IMR-90 (cell line): ENCODE measurements at regions not wholly inside any gene's neighbourhood (a gene's known extent, or its start where the extent isn't known, plus 50 kb on each side); places are given as distances from the start of the nearest gene placed in this dataset.

Source experiments
- ATAC-seq: fragments of 200-7000 bp; cut with Tn5 transposase; 2 replicates; pipeline ENCODE4 v1.9.1; 2020; ENCODE audit warnings: low read depth, mild to moderate bottlenecking, moderate library complexity
- BruUV-seq: library from RNA; stranded (reverse); fragments of 400-500 nt; replicated peaks from 2 replicates; lab custom pipeline; 2021; lab: Mats Ljungman, UMichigan
- CTCF ChIA-PET: fragments of 300-600 bp; formaldehyde crosslinking; extraction: SDS; loops from one replicate; lab custom pipeline; 2021; ENCODE audit warnings: antibody characterized with exemption; lab: Yijun Ruan, JAX
- POLR2A ChIA-PET: fragments of 300-600 bp; sonication (Branson Sonifier 250); formaldehyde crosslinking; loops from one replicate; lab custom pipeline; 2022; ENCODE audit warnings: antibody characterized with exemption; ENCODE audit not compliant: unreplicated experiment; lab: Charles Lee
- DNase-seq: peaks from one replicate; pipeline ENCODE4 v3.0.0; 2013
- H2AFZ ChIP-seq: replicated peaks from 2 replicates; pipeline ENCODE3; 2013; ENCODE audit warnings: low read length, mild to moderate bottlenecking; ENCODE audit not compliant: poor library complexity
- H2AK5ac ChIP-seq: 2 replicates; pipeline ENCODE4 v1.6.1; 2013; ENCODE audit warnings: low read depth, low read length, inconsistent platforms
- H2AK9ac ChIP-seq: replicated peaks from 2 replicates; pipeline ENCODE3; 2013; ENCODE audit warnings: mild to moderate bottlenecking, low read depth, low read length, moderate library complexity; ENCODE audit not compliant: poor library complexity
- H2BK120ac ChIP-seq: 2 replicates; pipeline ENCODE4 v1.6.1; 2013; ENCODE audit warnings: low read depth, low read length, inconsistent platforms
- H2BK15ac ChIP-seq: 3 replicates; pipeline ENCODE4 v1.6.1; 2013; ENCODE audit warnings: low read depth, low read length, inconsistent platforms
- H2BK20ac ChIP-seq: 2 replicates; pipeline ENCODE4 v1.6.1; 2013; ENCODE audit warnings: low read depth, mild to moderate bottlenecking, inconsistent platforms, low read length, moderate library complexity
- H2BK5ac ChIP-seq: 2 replicates; pipeline ENCODE4 v1.6.1; 2013; ENCODE audit warnings: mild to moderate bottlenecking, low read depth, low read length, inconsistent platforms; ENCODE audit not compliant: poor library complexity, severe bottlenecking
- H3K14ac ChIP-seq: replicated peaks from 2 replicates; pipeline ENCODE4 v1.6.1; 2013; ENCODE audit warnings: low read depth, low read length, inconsistent platforms
- H3K18ac ChIP-seq: 2 replicates; pipeline ENCODE4 v1.6.1; 2013; ENCODE audit warnings: low read depth, low read length, control low read depth
- H3K23ac ChIP-seq: 2 replicates; pipeline ENCODE4 v1.6.1; 2013; ENCODE audit warnings: low read depth, low read length, inconsistent platforms
- H3K27ac ChIP-seq: 2 replicates; pipeline ENCODE4 v1.5.1; 2013; ENCODE audit warnings: mild to moderate bottlenecking, control low read depth, low read length; ENCODE audit not compliant: insufficient read depth
- H3K27me3 ChIP-seq: 2 replicates; pipeline ENCODE4 v1.6.1; 2013; ENCODE audit warnings: low read length; ENCODE audit not compliant: control insufficient read depth, insufficient read depth
- H3K36me3 ChIP-seq: 2 replicates; pipeline ENCODE4 v1.6.1; 2013; ENCODE audit warnings: low read length, mixed read lengths; ENCODE audit not compliant: control insufficient read depth, insufficient read depth
- H3K4ac ChIP-seq: 2 replicates; pipeline ENCODE4 v1.6.1; 2013; ENCODE audit warnings: low read depth, low read length, inconsistent platforms
- H3K4me1 ChIP-seq: 2 replicates; pipeline ENCODE4 v1.6.1; 2013; ENCODE audit warnings: low read length, mixed read lengths; ENCODE audit not compliant: control insufficient read depth, insufficient read depth
- H3K4me2 ChIP-seq: 2 replicates; pipeline ENCODE4 v1.6.1; 2013; ENCODE audit warnings: low read depth, mild to moderate bottlenecking, control low read depth, low read length, moderate library complexity
- H3K4me3 ChIP-seq: 2 replicates; pipeline ENCODE4 v1.5.1; 2013; ENCODE audit warnings: low read depth, mild to moderate bottlenecking, control low read depth, low read length, moderate library complexity; ENCODE audit not compliant: insufficient read depth
- H3K56ac ChIP-seq: 2 replicates; pipeline ENCODE4 v1.6.1; 2013; ENCODE audit warnings: low read length, inconsistent platforms; ENCODE audit not compliant: insufficient read depth; ENCODE audit errors: extremely low read depth
- H3K79me1 ChIP-seq, 2 experiments: 2 replicates each; pipeline ENCODE4 v1.6.1; 2013; ENCODE audit warnings: low read length in 2 of 2, inconsistent platforms in 1 of 2, low read depth in 1 of 2
- H3K9ac ChIP-seq: 2 replicates; pipeline ENCODE4 v1.6.1; 2013; ENCODE audit warnings: low read depth, low read length, control low read depth
- H3K9me1 ChIP-seq: 2 replicates; pipeline ENCODE4 v1.6.1; 2013; ENCODE audit warnings: low read length, inconsistent platforms; ENCODE audit not compliant: insufficient read depth
- H3K9me3 ChIP-seq: 2 replicates; pipeline ENCODE4 v1.6.1; 2013; ENCODE audit warnings: low read length; ENCODE audit not compliant: control insufficient read depth, insufficient read depth
- H4K20me1 ChIP-seq: 2 replicates; pipeline ENCODE4 v1.6.1; 2013; ENCODE audit warnings: low read length, inconsistent platforms; ENCODE audit not compliant: insufficient read depth
- H4K5ac ChIP-seq: 2 replicates; pipeline ENCODE4 v1.6.1; 2013; ENCODE audit warnings: mild to moderate bottlenecking, low read depth, low read length, control low read depth
- H4K8ac ChIP-seq, 2 experiments: 2 replicates each; pipeline ENCODE4 v1.6.1; 2013; ENCODE audit warnings: low read depth in 2 of 2, low read length in 2 of 2, control low read depth in 1 of 2, inconsistent platforms in 1 of 2
- H4K91ac ChIP-seq: 2 replicates; pipeline ENCODE4 v1.6.1; 2013; ENCODE audit warnings: low read depth, low read length, inconsistent platforms; ENCODE audit not compliant: insufficient read depth
- BHLHE40 ChIP-seq: fragments of 150-350 bp; IDR thresholded peaks from 2 replicates; pipeline ENCODE4 v1.6.1; 2016; ENCODE audit warnings: mild to moderate bottlenecking, low read depth, low read length
- CEBPB ChIP-seq: IDR thresholded peaks from 2 replicates; pipeline ENCODE4 v1.6.1; 2012; ENCODE audit warnings: low read depth, low read length, improper control_type of control experiment
- CHD1 ChIP-seq: IDR thresholded peaks from 2 replicates; pipeline ENCODE4 v1.6.1; 2012; ENCODE audit warnings: low read depth, low read length, improper control_type of control experiment
- FOS ChIP-seq: fragments of 150-350 bp; IDR thresholded peaks from 2 replicates; pipeline ENCODE4 v1.6.1; 2016; ENCODE audit warnings: low read depth, low read length
- MAFK ChIP-seq: IDR thresholded peaks from 2 replicates; pipeline ENCODE4 v1.6.1; 2012; ENCODE audit warnings: low read depth, low read length, improper control_type of control experiment
- MAZ ChIP-seq: IDR thresholded peaks from 2 replicates; pipeline ENCODE4 v1.6.1; 2012; ENCODE audit warnings: low read depth, mild to moderate bottlenecking, low read length, improper control_type of control experiment, moderate library complexity, borderline replicate concordance
- MXI1 ChIP-seq: IDR thresholded peaks from 2 replicates; pipeline ENCODE4 v1.6.1; 2012; ENCODE audit warnings: low read depth, mild to moderate bottlenecking, low read length, moderate library complexity, borderline replicate concordance
- NFE2L2 ChIP-seq: fragments of 150-350 bp; IDR thresholded peaks from 2 replicates; pipeline ENCODE4 v1.6.1; 2016; ENCODE audit warnings: low read depth, mild to moderate bottlenecking, low read length
- POLR2A ChIP-seq: IDR thresholded peaks from 2 replicates; pipeline ENCODE4 v1.6.1; 2012; ENCODE audit warnings: mild to moderate bottlenecking, low read depth, low read length
- RAD21 ChIP-seq: IDR thresholded peaks from 2 replicates; pipeline ENCODE4 v1.6.1; 2012; ENCODE audit warnings: low read length, improper control_type of control experiment
- RCOR1 ChIP-seq: IDR thresholded peaks from 2 replicates; pipeline ENCODE4 v1.6.1; 2012; ENCODE audit warnings: mild to moderate bottlenecking, low read length, improper control_type of control experiment; ENCODE audit not compliant: insufficient replicate concordance
- RFX5 ChIP-seq: IDR thresholded peaks from 2 replicates; pipeline ENCODE4 v1.8.0; 2012; ENCODE audit warnings: low read depth, mild to moderate bottlenecking, low read length, moderate library complexity
- SMC3 ChIP-seq: fragments of 150-350 bp; IDR thresholded peaks from 2 replicates; pipeline ENCODE4 v1.6.1; 2016; ENCODE audit warnings: low read depth, mild to moderate bottlenecking, antibody characterized with exemption, low read length, moderate library complexity
- WGBS, 2 experiments: methylation state at CpG; one replicate each; pipeline versions ENCODE4 v1.1.5 to v1.1.7; 2013; ENCODE audit warnings: missing lambda C conversion rate in 2 of 2; ENCODE audit not compliant: insufficient read length in 1 of 2; ENCODE audit errors: extremely low coverage in 2 of 2; 5-methylcytosine and 5-hydroxymethylcytosine counted together
- dilution Hi-C: fragments of 300-500 bp; cut with HindIII; formaldehyde crosslinking; loops from one replicate; pipeline ENCODE4 v1.14.3; 2018; ENCODE audit warnings: low sequenced_read_pairs; ENCODE audit not compliant: unreplicated experiment
- in situ Hi-C: fragments of 300-500 bp; cut with MboI; formaldehyde crosslinking; loops from 3 replicates; pipeline ENCODE4 v1.14.3; 2019; ENCODE audit warnings: low sequenced_read_pairs, inconsistent platforms, mixed read lengths
- intact Hi-C: fragments of 100-400 bp; cut with micrococcal nuclease; formaldehyde crosslinking; loops from 2 replicates; pipeline ENCODE4 v1.10.0; 2022
- TF ChIP-seq, protein P1 (sequence below): fragments of 150-350 bp; IDR thresholded peaks from 2 replicates; pipeline ENCODE4 v1.6.1; 2017; ENCODE audit warnings: mild to moderate bottlenecking, antibody characterized with exemption, low read length, low read depth
- TF ChIP-seq, protein P2 (sequence below): conservative IDR thresholded peaks from 2 replicates; pipeline ENCODE4 v1.5.1; 2012; ENCODE audit warnings: mild to moderate bottlenecking, low read depth, low read length, improper control_type of control experiment

DNA sequence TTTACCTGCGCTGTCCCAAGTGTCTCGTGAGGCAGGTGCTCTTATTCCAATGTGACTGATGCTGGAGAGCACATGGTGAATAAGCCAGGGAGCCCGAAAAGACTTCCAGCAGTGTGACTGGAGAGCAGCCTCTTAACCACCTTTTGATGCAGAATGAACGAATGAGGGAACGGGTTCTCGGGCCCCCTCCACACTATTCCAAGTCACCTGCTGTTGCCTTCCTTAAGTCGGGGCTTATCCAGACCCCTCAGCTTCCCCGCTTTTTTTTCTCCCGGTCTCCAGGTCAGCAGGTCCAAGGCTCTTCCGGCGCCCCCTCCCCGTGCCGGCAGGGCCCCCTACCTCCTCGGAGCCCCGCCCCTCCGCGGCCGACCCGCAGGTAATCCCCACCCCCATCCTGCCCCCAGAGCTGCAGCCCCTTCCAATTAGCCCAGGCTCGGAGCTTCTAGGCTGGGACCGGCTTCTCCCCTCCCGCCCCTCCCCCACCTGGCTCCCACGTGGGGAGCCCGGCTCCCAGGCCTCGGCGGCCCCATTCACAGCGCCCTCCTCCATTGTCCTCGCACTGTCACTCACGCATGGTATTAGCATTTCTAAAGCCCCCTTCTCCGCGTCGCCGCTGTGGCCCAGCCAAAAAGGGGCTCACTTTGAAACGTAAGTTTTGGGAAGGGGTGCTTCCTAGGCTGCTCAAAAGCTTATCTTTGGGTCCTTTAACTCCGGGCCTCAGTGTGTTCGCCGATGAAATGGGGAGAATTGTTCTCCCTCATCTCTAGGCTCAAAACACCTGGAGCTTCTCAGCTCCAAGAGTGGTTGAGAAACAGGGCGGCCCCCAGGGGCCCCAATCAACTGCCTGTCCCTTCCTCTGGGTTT is 56.2 kb upstream of the PJA1 start (continued):
- TF ChIP-seq, protein P1, sequence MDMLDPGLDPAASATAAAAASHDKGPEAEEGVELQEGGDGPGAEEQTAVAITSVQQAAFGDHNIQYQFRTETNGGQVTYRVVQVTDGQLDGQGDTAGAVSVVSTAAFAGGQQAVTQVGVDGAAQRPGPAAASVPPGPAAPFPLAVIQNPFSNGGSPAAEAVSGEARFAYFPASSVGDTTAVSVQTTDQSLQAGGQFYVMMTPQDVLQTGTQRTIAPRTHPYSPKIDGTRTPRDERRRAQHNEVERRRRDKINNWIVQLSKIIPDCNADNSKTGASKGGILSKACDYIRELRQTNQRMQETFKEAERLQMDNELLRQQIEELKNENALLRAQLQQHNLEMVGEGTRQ, result no peak

DNA sequence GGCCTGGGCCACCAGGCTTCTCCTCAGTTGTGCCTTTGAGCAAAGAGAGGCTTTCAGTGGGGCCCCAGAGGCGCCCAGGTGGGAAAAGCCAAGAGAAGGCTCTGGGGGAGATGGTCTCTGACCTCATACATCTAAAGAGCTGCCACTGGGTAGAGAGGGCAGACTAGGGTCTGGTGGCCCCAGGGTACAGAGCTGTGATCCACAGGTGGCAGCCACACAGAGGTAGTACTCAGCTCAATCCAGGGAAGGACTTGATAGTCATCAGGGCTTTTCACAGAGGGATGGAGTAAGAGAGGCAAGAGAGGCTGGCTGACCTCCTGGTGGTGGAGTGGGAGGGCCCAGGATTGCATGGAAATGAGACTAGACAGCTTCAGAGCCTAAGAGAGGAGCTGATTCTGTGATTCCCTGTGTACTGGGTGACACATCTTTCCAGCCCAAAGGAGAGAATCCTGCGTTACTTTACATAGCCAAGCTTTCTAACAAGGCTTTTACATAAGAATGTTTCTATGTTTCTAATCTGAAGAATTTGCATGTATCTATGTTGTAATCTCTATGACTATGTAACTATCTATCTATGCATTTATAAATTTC is 53.2 kb upstream of the PJA1 start:
- no peak overlapping the region for H2AK9ac ChIP-seq
- dilution Hi-C loops (no loop called here), in situ Hi-C loops (loop anchor here (5.0 kb wide), 1 partner anchor 391 kb away; the partner anchor contains the start of gene EFNB1), intact Hi-C loops (no loop called here)
- no peak overlapping the region for H2BK15ac ChIP-seq
- no peak overlapping the region for H3K56ac ChIP-seq
- no peak overlapping the region for H3K9ac ChIP-seq
- no peaks in the 10 kb centered on the region for H3K9me1 ChIP-seq
- no peak overlapping the region for H3K4ac ChIP-seq
- no peak overlapping the region for H3K23ac ChIP-seq
- H3K4me3 ChIP-seq, result no peak overlapping the region
- H3K4me2 ChIP-seq, result no peak overlapping the region
- H2BK5ac ChIP-seq, result no peak overlapping the region
- DNase-seq, result no peak
- H4K91ac ChIP-seq, result no peak overlapping the region
- no peak overlapping the region for H2AFZ ChIP-seq
- no peaks in the 10 kb centered on the region for H3K79me1 ChIP-seq
- H2BK20ac ChIP-seq, result no peak overlapping the region
- no peak overlapping the region for H4K5ac ChIP-seq
- no peak overlapping the region for H2AK5ac ChIP-seq
- H2BK120ac ChIP-seq, result no peak overlapping the region
- no peak for ATAC-seq
- H3K18ac ChIP-seq, result no peak overlapping the region
- no TSS peak for BruUV-seq
- CTCF ChIA-PET, result no interaction called here
- H3K14ac ChIP-seq, result no peak overlapping the region
- POLR2A ChIA-PET, result no interaction called here
- H3K27me3 ChIP-seq, result peaks cover 41% of the 10 kb centered on the region
- no peaks in the 10 kb centered on the region for H4K20me1 ChIP-seq
- H4K8ac ChIP-seq, result no peak overlapping the region
- no peaks in the 10 kb centered on the region for H3K9me3 ChIP-seq
- H3K27ac ChIP-seq, result no peak overlapping the region
- no peaks in the 10 kb centered on the region for H3K36me3 ChIP-seq
- WGBS, 2 experiments, result no CpG with 5 or more reads among the region's 2 CpGs
- H3K4me1 ChIP-seq, result peaks cover 2% of the 10 kb centered on the region; the same call in 1 of the 2 replicates
- TF ChIP-seq MXI1 (no peak), BHLHE40 (no peak), RAD21 (no peak), RFX5 (no peak), CHD1 (no peak), FOS (no peak), RCOR1 (no peak), NFE2L2 (no peak), SMC3 (no peak), CEBPB (no peak), MAZ (no peak), MAFK (no peak), POLR2A (no peak)
- TF ChIP-seq, protein P2, sequence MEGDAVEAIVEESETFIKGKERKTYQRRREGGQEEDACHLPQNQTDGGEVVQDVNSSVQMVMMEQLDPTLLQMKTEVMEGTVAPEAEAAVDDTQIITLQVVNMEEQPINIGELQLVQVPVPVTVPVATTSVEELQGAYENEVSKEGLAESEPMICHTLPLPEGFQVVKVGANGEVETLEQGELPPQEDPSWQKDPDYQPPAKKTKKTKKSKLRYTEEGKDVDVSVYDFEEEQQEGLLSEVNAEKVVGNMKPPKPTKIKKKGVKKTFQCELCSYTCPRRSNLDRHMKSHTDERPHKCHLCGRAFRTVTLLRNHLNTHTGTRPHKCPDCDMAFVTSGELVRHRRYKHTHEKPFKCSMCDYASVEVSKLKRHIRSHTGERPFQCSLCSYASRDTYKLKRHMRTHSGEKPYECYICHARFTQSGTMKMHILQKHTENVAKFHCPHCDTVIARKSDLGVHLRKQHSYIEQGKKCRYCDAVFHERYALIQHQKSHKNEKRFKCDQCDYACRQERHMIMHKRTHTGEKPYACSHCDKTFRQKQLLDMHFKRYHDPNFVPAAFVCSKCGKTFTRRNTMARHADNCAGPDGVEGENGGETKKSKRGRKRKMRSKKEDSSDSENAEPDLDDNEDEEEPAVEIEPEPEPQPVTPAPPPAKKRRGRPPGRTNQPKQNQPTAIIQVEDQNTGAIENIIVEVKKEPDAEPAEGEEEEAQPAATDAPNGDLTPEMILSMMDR, result no peak
